Cerebellar cortex (tissue), 1 donor: ENCODE measurements at regions not wholly inside any gene's neighbourhood (a gene's known extent, or its start where the extent isn't known, plus 50 kb on each side); places are given as distances from the start of the nearest gene placed in this dataset.

Experiments used
- DNase-seq: peaks from one replicate; pipeline ENCODE4 v3.0.0-alpha.2; 2015; ENCODE audit warnings: low spot score

- no peak for DNase-seq
Observed at GRCh38 chr12:102781117-102781516, 135.9 kb downstream of the PAH start.

GRCh38 chr12:102776041-102776440 lies 141.0 kb downstream of the PAH start:
- no peak for DNase-seq

- DNase-seq: peak; percentile 54
Observed at GRCh38 chr12:102769323-102769916, 147.6 kb downstream of the PAH start.

GRCh38 chr12:102766961-102767360 lies 150.1 kb downstream of the PAH start:
- no peak for DNase-seq

- peak; percentile 21 for DNase-seq
Observed at GRCh38 chr12:102765736-102766135, 151.3 kb downstream of the PAH start.

- no peak for DNase-seq
Observed at GRCh38 chr12:102763471-102763870, 153.6 kb downstream of the PAH start.

- no peak for DNase-seq
Observed at GRCh38 chr12:102763061-102763460, 154.0 kb downstream of the PAH start.

GRCh38 chr12:102760322-102760721 lies 156.7 kb downstream of the PAH start:
- DNase-seq: no peak

- DNase-seq: no peak
Observed at GRCh38 chr12:102759466-102759865, 157.6 kb downstream of the PAH start.

- no peak for DNase-seq
Observed at GRCh38 chr12:102757882-102758226, 159.2 kb downstream of the PAH start.

GRCh38 chr12:102757154-102757881 lies 159.7 kb downstream of the PAH start:
- DNase-seq: no peak

GRCh38 chr12:102756530-102756929 lies 160.5 kb downstream of the PAH start:
- no peak for DNase-seq

GRCh38 chr12:102755266-102755665 lies 161.8 kb downstream of the PAH start:
- no peak for DNase-seq

GRCh38 chr12:102753802-102754201 lies 163.2 kb downstream of the PAH start:
- DNase-seq: no peak

GRCh38 chr12:102748704-102749103 lies 168.3 kb downstream of the PAH start:
- DNase-seq: no peak

GRCh38 chr12:102746963-102747362 lies 170.1 kb downstream of the PAH start:
- DNase-seq: no peak

GRCh38 chr12:102745971-102746600 lies 171.0 kb downstream of the PAH start:
- no peak for DNase-seq

GRCh38 chr12:102741196-102741595 lies 175.8 kb downstream of the PAH start:
- DNase-seq: no peak

- peak; percentile 15 for DNase-seq
Observed at GRCh38 chr12:102740141-102740955, 176.7 kb downstream of the PAH start.

- DNase-seq: no peak
Observed at GRCh38 chr12:102736328-102736727, 180.7 kb downstream of the PAH start.

GRCh38 chr12:102735104-102735503 lies 181.9 kb downstream of the PAH start:
- no peak for DNase-seq

GRCh38 chr12:102730996-102731395 lies 186.0 kb downstream of the PAH start:
- DNase-seq: no peak
